ENCODE measurements at regions not wholly inside any gene's neighbourhood (a gene's known extent, or its start where the extent isn't known, plus 50 kb on each side); places are given as distances from the start of the nearest gene placed in this dataset.

DNA sequence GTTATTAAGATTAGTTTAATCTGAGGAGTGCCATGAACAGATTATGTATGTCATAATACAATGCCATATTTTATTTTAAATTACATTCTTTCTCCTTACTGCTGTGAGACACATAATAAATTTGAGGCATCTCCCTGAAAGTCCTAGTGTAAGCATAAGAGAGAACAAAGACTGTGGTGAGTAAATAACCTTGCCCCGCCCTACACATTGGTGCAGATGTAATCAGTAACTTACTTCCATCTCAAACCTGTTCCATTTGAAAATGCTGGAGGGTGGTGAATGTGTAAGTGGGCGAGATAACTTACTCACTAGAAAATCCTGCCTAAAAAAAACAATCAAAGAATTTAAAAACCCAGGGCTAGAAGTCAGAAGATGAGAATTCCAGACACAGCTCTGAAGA lies 338.1 kb upstream of the SLIT2 start:
- WGBS (ENCODE audit: low lambda C conversion rate): 77% methylated on average over 2 of the region's 2 CpGs
- POLR2A ChIA-PET: no interaction called here
- Histone ChIP-seq H3K4me1 (ENCODE audit: control insufficient read depth in 1 of 2, insufficient read depth in 2 of 2, low read depth in 1 of 2, low read length in 1 of 2) (no peaks in the 10 kb centered on the region), H3K9ac (no peak overlapping the region), H3F3A (replicated peaks; ENCODE audit: insufficient read depth) (no peaks in the 10 kb centered on the region), H4K20me1 (ENCODE audit: insufficient read depth) (no peaks in the 10 kb centered on the region), H3K79me2 (ENCODE audit: insufficient read depth) (no peaks in the 10 kb centered on the region), H2AFZ (ENCODE audit: low read depth) (no peak overlapping the region), H3K27me3 (ENCODE audit: insufficient read depth) (no peaks in the 10 kb centered on the region), H3K9me2 (no peaks in the 10 kb centered on the region), H3K4me3 (ENCODE audit: low read depth in 2 of 2, low read length in 1 of 2) (no peak overlapping the region), H3K9me3 (no peaks in the 10 kb centered on the region; the same call in 1 of the 2 replicates), H3K4me2 (no peak overlapping the region), H3K36me3 (replicated peaks in 1 of 2; ENCODE audit: control insufficient read depth in 1 of 2, insufficient read depth in 2 of 2, low read length in 1 of 2) (no peaks in the 10 kb centered on the region), H3K27ac (ENCODE audit: low read depth in 2 of 2, low read length in 1 of 2) (no peak overlapping the region)
- CTCF ChIA-PET: no interaction called here
- no peak for DNase-seq
- TF ChIP-seq MEF2A (IDR thresholded peaks at IDR 0.05; ENCODE audit: borderline replicate concordance, low read depth) (no peak), ELF1 (IDR thresholded peaks at IDR 0.05) (no peak), YY1 (IDR thresholded peaks at IDR 0.05; ENCODE audit: low read depth) (no peak), CHD2 (IDR thresholded peaks at IDR 0.05; ENCODE audit: low read length, partially characterized antibody) (no peak), RCOR1 (IDR thresholded peaks at IDR 0.05; ENCODE audit: low read length) (no peak), RAD21 (IDR thresholded peaks at IDR 0.05; ENCODE audit: low read length) (no peak), EZH2phosphoT487 (IDR thresholded peaks at IDR 0.05; ENCODE audit: borderline replicate concordance, low read depth) (no peak), RFX5 (IDR thresholded peaks at IDR 0.05; ENCODE audit: low read length) (no peak), FOXJ3 (CRISPR knock-in tag; IDR thresholded peaks at IDR 0.05) (no peak), FOSL2 (IDR thresholded peaks at IDR 0.05; ENCODE audit: borderline replicate concordance, low read depth) (no peak), TCF12 (IDR thresholded peaks at IDR 0.05) (no peak), TEAD4 (IDR thresholded peaks at IDR 0.05; ENCODE audit: borderline replicate concordance, insufficient read depth) (no peak), MXI1 (IDR thresholded peaks at IDR 0.05; ENCODE audit: low read depth, low read length) (no peak)
- TF ChIP-seq, protein P1, sequence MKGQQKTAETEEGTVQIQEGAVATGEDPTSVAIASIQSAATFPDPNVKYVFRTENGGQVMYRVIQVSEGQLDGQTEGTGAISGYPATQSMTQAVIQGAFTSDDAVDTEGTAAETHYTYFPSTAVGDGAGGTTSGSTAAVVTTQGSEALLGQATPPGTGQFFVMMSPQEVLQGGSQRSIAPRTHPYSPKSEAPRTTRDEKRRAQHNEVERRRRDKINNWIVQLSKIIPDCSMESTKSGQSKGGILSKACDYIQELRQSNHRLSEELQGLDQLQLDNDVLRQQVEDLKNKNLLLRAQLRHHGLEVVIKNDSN (IDR thresholded peaks at IDR 0.05; ENCODE audit: borderline replicate concordance, low read depth): no peak
- TF ChIP-seq, protein P2, sequence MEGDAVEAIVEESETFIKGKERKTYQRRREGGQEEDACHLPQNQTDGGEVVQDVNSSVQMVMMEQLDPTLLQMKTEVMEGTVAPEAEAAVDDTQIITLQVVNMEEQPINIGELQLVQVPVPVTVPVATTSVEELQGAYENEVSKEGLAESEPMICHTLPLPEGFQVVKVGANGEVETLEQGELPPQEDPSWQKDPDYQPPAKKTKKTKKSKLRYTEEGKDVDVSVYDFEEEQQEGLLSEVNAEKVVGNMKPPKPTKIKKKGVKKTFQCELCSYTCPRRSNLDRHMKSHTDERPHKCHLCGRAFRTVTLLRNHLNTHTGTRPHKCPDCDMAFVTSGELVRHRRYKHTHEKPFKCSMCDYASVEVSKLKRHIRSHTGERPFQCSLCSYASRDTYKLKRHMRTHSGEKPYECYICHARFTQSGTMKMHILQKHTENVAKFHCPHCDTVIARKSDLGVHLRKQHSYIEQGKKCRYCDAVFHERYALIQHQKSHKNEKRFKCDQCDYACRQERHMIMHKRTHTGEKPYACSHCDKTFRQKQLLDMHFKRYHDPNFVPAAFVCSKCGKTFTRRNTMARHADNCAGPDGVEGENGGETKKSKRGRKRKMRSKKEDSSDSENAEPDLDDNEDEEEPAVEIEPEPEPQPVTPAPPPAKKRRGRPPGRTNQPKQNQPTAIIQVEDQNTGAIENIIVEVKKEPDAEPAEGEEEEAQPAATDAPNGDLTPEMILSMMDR (IDR thresholded peaks at IDR 0.05): no peak

DNA sequence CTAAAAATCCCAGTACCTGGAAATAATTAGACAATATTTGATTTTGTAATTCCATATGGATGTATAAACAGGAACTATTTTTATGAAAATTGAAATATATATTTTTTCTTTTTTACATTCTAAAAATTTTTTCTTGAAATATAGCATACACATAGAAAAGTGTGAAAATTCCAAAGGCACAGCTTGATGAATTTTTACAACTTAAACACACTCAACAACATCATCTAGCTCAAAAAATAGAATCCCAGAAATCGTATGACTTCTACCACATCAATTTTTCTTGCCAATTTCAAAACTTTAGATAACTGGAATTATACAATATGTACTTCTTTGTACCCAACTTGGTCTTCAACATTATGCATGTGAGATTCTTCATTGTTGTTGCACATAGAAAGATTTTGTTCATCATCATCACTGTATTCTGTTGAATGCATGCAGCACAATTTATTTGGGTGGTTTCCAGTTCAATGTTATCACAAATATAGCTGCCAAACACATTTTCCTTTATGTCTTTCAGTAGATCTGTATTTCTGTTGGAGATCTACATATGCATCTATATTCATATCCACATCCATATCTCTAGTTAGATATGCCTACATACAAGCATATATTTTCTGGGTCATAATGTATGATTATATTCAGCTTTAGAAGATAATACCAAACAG lies 340.7 kb upstream of the SLIT2 start:
- WGBS (ENCODE audit: low lambda C conversion rate): 66% methylated on average over 1 of the region's 1 CpG
- H3K27me3 ChIP-seq (ENCODE audit: insufficient read depth): no peaks in the 10 kb centered on the region
- no peak overlapping the region for H3K27ac ChIP-seq (ENCODE audit: low read depth in 2 of 2, low read length in 1 of 2)
- POLR2A ChIA-PET: no interaction called here
- H3K36me3 ChIP-seq (replicated peaks in 1 of 2; ENCODE audit: control insufficient read depth in 1 of 2, insufficient read depth in 2 of 2, low read length in 1 of 2): no peaks in the 10 kb centered on the region
- H3K79me2 ChIP-seq (ENCODE audit: insufficient read depth): no peaks in the 10 kb centered on the region
- CTCF ChIA-PET: no interaction called here
- H3K4me3 ChIP-seq (ENCODE audit: low read depth in 2 of 2, low read length in 1 of 2): no peak overlapping the region
- no peak overlapping the region for H3K4me2 ChIP-seq
- H3F3A ChIP-seq (replicated peaks; ENCODE audit: insufficient read depth): no peaks in the 10 kb centered on the region
- no peaks in the 10 kb centered on the region for H4K20me1 ChIP-seq (ENCODE audit: insufficient read depth)
- H3K9me3 ChIP-seq: no peaks in the 10 kb centered on the region; the same call in 1 of the 2 replicates
- DNase-seq: no peak
- no peak overlapping the region for H2AFZ ChIP-seq (ENCODE audit: low read depth)
- H3K4me1 ChIP-seq (ENCODE audit: control insufficient read depth in 1 of 2, insufficient read depth in 2 of 2, low read depth in 1 of 2, low read length in 1 of 2): no peaks in the 10 kb centered on the region
- no peaks in the 10 kb centered on the region for H3K9me2 ChIP-seq
- H3K9ac ChIP-seq: no peak overlapping the region
- TF ChIP-seq RXRA (IDR thresholded peaks at IDR 0.05; ENCODE audit: borderline replicate concordance, low read depth) (no peak), CHD2 (IDR thresholded peaks at IDR 0.05; ENCODE audit: low read length, partially characterized antibody) (no peak), GATA2 (CRISPR knock-in tag; IDR thresholded peaks at IDR 0.05) (no peak), EZH2phosphoT487 (IDR thresholded peaks at IDR 0.05; ENCODE audit: borderline replicate concordance, low read depth) (no peak), RAD21 (IDR thresholded peaks at IDR 0.05; ENCODE audit: low read length) (no peak), MXI1 (IDR thresholded peaks at IDR 0.05; ENCODE audit: low read depth, low read length) (no peak)
- TF ChIP-seq, protein P3, sequence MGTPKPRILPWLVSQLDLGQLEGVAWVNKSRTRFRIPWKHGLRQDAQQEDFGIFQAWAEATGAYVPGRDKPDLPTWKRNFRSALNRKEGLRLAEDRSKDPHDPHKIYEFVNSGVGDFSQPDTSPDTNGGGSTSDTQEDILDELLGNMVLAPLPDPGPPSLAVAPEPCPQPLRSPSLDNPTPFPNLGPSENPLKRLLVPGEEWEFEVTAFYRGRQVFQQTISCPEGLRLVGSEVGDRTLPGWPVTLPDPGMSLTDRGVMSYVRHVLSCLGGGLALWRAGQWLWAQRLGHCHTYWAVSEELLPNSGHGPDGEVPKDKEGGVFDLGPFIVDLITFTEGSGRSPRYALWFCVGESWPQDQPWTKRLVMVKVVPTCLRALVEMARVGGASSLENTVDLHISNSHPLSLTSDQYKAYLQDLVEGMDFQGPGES (IDR thresholded peaks at IDR 0.05; ENCODE audit: low read depth, low read length): no peak
- TF ChIP-seq, protein P4, sequence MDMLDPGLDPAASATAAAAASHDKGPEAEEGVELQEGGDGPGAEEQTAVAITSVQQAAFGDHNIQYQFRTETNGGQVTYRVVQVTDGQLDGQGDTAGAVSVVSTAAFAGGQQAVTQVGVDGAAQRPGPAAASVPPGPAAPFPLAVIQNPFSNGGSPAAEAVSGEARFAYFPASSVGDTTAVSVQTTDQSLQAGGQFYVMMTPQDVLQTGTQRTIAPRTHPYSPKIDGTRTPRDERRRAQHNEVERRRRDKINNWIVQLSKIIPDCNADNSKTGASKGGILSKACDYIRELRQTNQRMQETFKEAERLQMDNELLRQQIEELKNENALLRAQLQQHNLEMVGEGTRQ (IDR thresholded peaks at IDR 0.05; ENCODE audit: borderline replicate concordance, low read depth, low read length): no peak
- TF ChIP-seq, protein P5, sequence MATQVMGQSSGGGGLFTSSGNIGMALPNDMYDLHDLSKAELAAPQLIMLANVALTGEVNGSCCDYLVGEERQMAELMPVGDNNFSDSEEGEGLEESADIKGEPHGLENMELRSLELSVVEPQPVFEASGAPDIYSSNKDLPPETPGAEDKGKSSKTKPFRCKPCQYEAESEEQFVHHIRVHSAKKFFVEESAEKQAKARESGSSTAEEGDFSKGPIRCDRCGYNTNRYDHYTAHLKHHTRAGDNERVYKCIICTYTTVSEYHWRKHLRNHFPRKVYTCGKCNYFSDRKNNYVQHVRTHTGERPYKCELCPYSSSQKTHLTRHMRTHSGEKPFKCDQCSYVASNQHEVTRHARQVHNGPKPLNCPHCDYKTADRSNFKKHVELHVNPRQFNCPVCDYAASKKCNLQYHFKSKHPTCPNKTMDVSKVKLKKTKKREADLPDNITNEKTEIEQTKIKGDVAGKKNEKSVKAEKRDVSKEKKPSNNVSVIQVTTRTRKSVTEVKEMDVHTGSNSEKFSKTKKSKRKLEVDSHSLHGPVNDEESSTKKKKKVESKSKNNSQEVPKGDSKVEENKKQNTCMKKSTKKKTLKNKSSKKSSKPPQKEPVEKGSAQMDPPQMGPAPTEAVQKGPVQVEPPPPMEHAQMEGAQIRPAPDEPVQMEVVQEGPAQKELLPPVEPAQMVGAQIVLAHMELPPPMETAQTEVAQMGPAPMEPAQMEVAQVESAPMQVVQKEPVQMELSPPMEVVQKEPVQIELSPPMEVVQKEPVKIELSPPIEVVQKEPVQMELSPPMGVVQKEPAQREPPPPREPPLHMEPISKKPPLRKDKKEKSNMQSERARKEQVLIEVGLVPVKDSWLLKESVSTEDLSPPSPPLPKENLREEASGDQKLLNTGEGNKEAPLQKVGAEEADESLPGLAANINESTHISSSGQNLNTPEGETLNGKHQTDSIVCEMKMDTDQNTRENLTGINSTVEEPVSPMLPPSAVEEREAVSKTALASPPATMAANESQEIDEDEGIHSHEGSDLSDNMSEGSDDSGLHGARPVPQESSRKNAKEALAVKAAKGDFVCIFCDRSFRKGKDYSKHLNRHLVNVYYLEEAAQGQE (IDR thresholded peaks at IDR 0.05; ENCODE audit: low read depth, low read length): no peak

Measured in SK-N-SH (cell line).